IPS-NIHi11 (cell line): ENCODE measurements at regions not wholly inside any gene's neighbourhood (a gene's known extent, or its start where the extent isn't known, plus 50 kb on each side); places are given as distances from the start of the nearest gene placed in this dataset.
A peak's percentile ranks its signal among the peaks of the same experiment; 100 is the strongest.
"Not testable (repeated sequence)": the region's sequence is repeated elsewhere in the genome, so short reads cannot be mapped to it uniquely, and the experiment has no call there.

Source experiments
- DNase-seq: peaks from one replicate; pipeline ENCODE4 v3.0.0; 2012; ENCODE audit warnings: mixed read lengths, low spot score

DNA sequence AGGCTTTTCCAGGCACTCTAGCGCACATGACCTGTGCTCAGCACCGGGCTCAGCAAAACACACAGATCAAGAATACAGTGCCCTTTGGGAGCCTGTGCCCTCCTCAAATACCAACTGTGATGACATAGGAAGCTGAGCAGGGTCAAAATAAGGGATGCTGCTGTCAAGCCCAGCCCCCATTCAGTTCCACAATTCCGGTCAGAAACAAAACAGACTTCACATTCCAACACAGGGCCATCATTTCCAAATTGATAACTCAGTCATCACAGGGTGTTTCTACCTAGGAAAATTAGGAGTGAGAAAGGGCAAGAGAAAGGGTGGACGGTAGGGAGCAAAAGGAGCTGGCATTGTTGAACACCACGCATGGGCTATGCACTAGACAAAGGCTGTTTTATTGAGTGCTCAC lies 158.4 kb upstream of the CCDC54 start:
- DNase-seq: no peak

DNA sequence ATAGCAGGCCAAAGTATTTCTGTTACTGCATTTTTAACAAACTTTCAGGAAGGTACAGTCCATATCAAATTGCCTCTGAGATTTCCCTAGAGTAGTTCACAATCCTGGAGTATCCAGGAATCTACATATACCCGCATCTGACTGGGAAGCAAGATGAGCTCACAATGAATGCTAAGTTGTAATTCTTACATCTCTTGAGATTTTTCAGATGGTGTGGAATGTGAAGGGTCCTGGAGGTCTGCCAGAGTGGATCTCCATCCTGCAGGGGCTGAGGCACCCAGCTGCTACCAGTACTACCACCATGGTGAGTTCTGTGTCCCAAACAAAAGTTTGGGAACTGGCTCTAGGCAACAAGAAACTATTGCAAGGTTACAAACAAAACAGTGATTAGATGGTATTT lies 156.7 kb upstream of the CCDC54 start:
- DNase-seq: no peak

DNA sequence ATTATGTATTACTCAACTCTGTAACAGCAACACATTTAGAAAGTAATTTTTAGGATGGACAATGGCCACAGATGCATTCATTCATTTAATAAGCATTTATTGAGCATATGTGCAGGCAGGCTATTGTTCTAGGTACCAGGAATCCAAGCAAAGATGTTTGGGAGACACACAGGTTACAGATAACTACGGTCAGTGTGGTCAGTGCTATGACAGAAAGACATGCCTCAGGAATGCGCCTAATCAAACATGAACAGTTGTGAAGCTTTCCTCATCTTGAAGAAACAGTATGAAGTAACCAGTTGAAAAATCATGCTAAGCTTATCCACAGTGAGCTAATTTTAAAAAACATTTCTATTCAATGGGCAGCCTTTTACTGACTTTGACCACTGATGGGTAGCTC lies 155.4 kb upstream of the CCDC54 start:
- no peak for DNase-seq

DNA sequence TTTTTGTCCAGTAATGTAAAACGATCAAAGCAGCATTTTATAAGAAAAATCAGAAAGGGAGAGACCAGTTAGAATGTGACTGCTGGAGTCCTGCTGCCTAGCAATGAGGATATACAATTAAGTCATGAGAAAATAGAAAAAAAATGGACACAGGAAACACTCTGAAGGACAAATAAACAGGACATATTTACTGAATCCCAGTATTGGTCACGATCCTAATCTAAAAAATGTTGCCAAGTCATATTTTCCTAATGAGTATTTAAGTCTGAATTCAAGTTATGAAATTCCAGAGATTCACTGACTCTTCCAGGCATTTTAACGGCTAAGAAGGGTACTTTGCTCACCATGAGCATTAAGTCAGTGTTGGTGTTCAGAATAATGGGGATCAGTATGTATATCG lies 154.3 kb upstream of the CCDC54 start:
- DNase-seq: no peak

DNA sequence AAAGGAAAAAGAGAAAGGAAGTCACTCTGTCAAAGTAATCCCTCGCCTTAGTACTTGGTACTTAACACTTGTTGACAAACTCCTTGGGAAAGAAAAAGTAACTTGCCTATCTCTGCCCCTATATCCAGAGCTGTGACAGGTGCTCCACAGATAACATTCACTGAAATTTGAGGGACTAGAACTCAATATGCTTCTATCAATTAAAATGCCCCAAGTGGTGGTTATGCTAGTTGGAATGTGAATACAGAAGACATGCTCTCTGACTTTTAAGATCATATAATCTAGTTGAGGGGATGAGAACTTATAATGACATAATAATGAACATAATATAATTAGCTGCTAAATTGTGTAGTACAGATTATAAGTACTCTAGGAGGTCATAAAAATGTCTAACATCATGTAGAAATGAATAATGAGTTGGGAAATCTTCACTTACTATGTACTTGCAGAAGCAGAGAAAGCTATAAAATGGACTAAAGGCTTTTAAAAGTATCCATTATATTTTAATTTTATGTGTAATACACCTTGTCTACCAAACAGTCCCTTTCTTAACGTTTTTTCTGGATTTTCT lies 153.1 kb upstream of the CCDC54 start:
- DNase-seq: no peak

DNA sequence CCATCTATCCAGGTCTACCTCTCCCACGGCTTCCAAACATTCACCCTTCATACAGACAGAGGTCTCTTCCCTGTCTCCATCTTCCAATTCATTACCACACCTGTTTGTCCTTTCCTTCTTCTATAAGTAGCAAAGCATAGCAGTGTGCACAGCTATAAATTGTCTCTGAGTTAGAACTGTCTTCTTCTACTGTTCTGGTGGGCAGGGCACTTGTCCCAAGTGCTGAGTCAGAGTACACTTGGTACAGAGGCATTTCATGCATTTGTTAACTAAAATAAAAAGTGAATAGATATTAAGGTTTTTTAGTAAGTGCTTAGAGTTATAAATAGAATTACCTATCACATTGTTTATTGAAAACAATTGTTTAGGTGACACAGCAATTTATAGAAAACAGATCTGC lies 150.1 kb upstream of the CCDC54 start:
- DNase-seq: no peak

DNA sequence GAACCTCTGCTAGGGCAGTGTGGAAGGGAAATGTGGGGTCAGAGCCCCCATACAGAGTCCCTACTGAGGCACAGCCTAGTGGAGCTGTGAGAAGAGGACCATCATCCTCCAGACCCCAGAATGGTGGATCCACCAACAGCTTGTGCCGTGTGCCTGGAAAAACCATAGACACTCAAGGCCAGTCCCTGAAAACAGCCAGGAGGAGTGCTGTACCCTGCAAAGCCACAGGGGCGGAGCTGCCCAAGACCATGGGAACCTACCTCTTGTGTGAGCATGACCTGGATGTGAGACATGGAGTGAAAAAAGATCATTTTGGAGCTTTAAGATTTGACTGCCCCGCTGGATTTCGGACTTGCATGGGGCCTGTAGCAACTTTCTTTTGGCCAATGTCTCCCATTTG lies 143.4 kb upstream of the CCDC54 start:
- DNase-seq: not testable (repeated sequence)

DNA sequence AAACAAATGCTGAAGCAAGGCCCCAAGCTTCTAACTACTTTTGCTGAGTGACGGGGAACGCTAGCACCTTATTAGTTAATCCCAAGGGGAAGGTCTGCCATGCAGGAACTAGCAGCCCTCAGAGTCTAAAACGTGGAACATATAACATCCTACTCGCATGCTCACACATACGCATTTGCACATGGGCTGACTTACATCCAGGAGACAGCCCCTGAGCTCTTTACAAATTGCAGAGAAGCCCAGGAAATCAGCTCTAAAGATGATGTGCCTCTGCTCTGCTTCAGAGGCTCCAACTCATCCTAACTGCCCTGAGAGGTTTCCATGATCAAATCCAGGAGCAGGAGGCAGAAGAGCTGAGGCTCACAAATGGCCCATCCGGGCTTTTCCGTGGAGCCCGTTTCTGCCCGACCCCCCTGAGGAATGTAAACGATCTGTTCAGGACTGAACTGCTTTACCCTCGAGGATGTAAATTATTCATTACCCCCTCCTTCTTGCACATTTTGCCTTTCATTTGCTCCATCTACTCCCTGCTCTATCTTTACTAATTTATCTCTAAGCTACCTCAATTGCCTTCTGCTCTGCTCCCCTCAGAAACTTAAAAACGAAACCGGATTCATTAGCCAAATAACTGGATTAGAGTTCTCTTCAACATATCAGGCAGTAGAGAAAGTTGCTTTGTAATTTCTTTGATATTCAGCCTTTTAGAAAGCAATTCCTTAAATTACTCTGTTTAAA lies 141.9 kb upstream of the CCDC54 start:
- peak; percentile 17 for DNase-seq

DNA sequence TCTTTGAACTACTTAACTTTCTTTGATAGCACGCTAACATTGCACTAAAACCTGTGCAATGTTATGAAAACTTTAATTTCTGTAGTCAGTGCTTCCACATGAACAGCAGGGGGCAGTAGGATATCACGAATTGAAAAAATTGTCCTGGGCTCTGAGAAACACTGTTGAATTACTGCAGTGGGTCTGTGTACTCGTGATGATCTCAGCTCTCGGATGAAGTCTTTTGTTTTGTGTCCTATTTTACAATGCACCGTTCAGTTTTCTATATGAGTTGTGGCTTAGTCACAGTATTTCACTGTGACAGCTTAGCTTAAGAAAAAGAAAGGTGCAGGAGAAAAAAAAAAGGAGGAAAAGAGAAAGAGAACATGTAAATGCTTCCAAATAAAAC lies 141.3 kb upstream of the CCDC54 start:
- DNase-seq: peak; percentile 82

DNA sequence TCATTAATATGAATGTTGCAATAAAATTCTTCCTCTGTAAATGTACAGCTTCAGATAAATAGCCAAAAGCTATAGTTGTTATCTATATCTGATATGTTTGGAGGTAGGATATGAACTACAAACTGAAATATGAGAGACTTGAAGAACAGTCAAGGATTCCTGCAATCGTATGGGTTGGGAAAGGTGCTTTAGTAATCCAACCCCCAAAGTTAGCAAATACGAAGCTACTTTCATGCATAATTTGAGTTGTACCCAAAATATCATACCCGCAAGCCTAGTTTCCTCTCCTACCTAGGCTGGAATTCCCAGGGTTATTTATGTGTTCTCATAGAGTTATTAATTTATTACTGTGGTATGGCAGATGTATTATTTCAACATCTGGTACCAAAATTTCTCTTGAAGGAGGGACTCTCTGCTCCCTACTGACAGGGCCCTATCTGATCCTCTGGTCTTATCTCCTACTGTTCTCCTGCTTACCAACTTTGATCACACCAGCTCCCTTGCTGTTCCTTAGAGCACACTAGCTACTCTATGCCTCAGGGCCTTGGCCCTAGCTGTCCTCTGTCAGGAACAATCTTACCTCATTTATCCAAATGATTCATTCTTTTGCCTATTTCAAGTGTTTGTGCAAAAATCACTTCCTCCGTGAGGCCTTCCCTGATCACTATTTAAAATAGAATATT lies 140.4 kb upstream of the CCDC54 start:
- DNase-seq: no peak

DNA sequence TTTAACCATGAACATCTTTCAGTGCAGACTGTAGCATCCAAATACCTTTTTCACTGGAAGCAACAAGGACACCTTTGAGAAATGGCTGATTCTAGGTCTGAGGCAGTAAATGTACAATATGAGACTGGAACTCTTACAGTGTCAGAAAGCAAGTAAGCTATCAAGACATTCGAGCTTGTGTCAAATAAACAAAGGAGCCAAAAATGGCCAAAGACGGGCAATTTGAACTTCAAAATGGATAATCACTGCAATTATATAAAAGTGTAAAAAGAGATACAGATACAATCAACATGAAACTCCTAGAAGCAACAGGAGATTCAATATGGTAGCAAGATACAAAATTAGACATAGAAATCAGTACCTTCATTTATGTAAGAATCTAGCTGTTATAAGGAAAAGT lies 138.5 kb upstream of the CCDC54 start:
- DNase-seq: no peak

DNA sequence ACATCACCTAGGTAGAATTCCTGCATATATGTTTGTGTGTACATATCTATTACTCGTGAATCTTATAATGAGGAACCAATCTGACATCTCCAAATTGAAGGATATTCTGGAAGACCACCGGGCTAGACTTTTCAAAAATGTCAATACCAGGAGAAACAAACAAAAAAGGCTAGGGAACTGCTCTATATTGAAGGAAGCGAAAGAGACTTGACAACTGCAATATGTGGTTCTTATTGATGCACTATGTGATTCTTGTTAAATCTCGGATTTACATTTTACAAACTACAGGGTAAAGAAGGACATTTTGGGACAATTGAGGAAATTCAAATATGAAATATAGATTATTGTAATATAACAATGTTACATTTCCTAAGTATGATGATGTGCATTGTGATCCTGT lies 137.5 kb upstream of the CCDC54 start:
- no peak for DNase-seq

DNA sequence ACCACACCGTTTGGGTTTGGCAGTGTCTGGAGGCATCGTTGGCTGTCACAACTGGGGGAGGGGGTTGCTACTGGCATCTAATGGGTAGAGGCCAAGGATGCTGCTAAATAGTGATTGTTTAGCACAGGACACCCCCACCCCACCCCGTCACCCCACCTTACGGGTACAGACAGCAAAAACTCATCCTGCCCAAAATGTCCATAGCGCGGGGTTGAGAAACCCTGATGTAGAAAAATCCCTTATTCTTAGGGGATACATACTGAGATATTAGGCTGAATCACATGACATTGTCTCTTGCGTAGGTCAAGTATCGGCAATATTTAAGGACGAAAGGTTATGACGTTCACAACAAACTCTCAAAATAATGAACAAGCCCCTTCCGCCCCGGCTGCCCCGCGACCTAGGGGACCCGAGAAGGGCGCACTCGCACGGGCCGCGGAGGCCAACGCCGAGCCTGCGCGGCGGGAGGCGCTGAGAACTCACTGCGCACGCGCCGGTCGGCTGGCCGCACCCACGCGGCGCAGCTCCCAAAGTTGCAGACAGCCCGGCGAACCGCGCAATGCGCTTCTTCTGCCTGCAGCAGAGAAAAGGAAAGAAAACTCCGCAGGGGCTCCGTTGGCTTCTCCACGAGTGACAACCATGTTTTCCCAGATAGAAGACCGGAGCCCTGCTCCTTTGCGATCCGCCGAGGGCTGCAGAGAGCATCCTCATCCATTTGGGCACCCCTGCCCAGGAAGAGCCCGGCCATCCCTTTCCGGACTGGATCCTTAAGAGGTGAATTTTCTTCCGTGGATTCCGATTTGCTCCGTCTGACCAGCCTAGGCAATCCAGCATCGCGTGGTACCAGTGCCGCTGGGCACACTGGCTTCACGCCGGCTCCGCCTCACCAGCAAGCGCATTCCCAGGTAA lies 136.8 kb upstream of the CCDC54 start:
- DNase-seq: peak; percentile 89

DNA sequence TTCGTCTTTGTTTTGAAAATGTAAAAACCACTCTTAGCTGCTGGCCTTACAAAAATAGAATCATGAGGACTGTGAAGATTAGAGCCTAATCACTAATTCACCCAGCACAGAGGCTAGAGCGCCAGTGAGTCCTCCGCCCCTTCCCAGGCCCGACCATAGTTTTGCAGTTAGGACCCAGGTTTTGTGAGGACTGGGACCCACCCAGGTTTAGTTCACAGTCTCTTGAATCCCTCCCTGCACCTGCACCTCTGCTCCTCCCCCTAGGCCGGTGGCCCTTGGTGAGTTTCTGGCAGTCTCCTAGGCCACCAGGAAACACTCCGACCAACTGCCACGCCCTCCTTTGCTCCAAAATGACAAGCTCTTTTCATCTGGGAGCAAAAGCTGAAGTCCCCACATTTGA lies 136.0 kb upstream of the CCDC54 start:
- peak; percentile 52 for DNase-seq

DNA sequence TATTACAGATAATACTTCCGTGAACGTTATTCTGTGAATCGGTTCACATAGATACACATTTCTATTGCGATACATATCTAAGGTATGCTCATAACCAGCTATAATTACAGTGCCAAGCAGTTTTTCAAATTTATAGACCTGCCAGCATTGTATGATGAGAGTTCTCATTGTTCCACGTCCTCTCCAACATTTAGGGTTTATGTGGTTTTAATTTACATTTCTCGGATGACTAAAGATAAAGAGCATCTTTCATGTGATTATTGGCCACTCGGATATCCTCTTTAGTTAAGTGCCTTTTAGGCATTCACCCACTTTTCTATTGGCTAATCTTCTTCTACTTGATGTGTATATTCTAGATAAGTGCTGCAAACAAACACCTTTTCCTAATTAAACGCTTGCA lies 134.7 kb upstream of the CCDC54 start:
- no peak for DNase-seq

DNA sequence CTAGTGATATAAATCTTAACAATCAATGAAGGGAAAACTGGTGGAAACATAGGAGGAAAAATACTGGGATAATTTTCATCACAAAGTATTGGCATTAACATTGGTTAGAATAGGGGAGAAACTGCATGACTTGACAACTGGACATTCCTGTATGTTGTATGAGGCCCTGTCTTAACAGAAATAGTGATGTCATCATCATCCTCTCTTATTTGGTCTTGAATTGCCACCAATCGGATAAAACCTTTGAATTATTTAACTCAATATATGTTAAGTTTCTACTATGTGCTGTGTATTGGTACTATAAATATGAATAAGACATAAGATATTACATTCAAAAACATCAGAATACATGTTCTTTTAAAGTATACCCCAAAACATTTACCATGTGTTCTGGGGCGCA lies 130.1 kb upstream of the CCDC54 start:
- DNase-seq: no peak

DNA sequence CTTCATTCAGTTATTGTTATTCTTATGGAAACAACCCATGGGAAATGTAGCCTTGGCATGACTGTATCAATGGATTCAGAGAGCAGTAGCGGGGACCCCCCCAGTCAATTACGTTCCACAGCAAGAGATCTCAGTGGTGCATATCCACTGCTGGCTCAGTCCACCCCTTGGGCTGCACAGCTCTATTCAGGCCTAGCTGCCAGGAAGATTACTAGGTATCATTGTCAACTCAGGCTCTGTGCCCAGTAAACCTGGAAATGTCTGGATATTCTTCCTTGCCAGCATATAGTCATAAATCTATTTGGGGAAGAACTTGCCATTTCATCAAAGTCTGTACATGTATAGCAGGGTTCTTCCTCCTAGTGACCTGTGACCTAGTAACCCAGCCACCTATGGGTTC lies 128.1 kb upstream of the CCDC54 start:
- DNase-seq: no peak

DNA sequence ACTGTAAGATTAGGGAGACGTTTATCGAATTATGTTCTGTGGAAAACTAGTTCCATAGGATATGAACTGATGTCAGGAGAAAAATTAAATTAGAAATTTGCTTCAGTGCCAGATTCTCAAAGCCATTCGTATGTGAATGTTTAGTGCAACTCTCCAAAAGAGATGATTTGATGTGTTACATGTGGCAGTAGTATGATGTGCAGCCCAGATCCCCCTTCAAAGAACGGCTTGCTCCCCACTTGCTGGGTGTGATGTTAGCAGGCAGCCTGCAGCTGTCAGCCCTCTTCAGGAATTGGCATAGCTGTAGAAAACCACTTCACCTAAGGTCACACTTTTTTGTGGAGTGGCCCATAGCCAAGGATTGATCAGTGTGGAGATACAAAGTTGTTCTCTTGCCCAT lies 127.0 kb upstream of the CCDC54 start:
- no peak for DNase-seq

DNA sequence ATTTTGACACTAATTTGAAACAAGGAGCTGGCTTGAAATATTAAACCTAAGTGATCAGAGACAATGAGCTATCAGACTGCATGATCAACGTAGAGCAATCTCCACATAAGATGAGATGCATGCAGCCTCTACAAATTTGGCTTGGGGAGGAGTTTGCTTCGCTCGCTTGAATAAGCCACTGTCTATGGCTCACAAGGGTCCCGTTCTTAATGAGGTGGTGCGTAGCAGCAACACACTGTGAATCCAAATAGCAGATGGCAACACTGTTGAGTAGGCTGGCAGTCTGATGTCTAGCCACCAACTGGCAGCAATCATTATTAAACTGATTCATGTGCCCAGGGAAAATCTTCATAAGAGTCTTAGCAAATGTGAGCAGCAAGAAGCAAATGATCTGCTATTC lies 125.4 kb upstream of the CCDC54 start:
- DNase-seq: no peak

DNA sequence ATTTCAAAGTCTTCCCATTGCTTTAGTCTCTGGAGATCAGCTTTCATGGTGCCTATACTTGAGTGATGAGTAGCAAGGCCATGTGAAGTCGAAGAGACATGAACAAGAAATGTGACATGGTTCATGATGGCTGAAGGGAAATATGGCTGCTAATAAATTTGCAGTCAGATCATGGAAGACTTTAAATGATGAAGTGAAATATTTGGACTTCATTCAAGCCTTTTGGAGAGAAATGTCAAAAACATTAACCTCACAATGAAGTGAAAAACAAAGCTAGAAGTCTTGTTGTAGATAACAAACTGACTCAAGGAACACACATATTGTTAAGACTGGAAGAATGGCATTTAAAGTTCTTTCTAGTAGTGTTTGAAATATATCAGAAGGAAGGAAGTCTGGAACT lies 120.3 kb upstream of the CCDC54 start:
- DNase-seq: no peak

DNA sequence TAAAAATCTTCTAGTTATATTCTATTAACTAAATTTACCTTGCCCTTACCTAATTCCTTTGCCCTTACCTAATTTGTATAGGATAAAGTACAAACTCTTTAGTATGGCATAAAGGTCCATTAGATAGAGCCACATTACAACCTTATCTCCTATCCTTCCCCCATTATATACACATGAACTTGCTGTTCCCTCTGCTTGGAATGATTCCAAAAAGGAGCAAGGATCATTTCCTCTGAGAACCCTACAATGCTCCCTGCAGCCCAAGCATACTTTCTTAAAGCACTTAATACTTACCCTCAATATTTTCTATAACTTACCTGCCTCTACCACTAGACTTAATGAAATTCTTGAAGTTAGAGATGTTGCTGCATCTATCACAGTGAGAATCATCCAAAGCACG lies 118.9 kb upstream of the CCDC54 start:
- DNase-seq: no peak

DNA sequence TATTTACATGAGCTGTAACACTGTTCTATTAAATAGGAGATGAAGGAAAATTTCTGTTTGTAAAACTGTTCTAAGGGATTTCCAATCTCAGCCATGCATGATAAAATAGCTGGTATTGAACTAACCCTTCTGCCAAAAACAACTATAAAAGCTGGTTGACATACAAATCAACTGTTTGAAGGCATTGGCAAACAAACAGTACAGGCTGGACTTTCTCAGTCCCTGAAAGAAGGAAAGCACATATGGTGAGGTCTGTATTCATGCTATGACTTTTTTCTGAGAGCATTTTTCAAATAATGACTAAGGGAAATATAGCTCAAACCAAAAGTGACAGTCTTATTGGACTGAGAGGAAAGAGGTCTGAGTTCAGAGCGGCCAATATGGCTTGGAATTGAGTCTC lies 117.0 kb upstream of the CCDC54 start:
- no peak for DNase-seq
